Loucy (cell line): ENCODE measurements at regions not wholly inside any gene's neighbourhood (a gene's known extent, or its start where the extent isn't known, plus 50 kb on each side); places are given as distances from the start of the nearest gene placed in this dataset.

Experiments
- CTCF ChIP-seq: fragments of 200-600 bp; sonication (generic); conservative IDR thresholded peaks from 2 replicates; pipeline ENCODE4 v1.5.1; 2014; ENCODE audit warnings: mild to moderate bottlenecking, antibody characterized with exemption, low read length
- EZH2phosphoT487 ChIP-seq: fragments of 200-600 bp; IDR thresholded peaks from 2 replicates; pipeline ENCODE4 v1.6.1; 2018; ENCODE audit warnings: antibody characterized with exemption, mild to moderate bottlenecking, moderate library complexity, borderline replicate concordance

GRCh38 chr15:70172566-70173225 is 75.0 kb upstream of the TLE3 start:
- TF ChIP-seq CTCF (peak; percentile 22; the same call in 1 of the 2 replicates), EZH2phosphoT487 (no peak)
